ENCODE measurements at regions not wholly inside any gene's neighbourhood (a gene's known extent, or its start where the extent isn't known, plus 50 kb on each side); places are given as distances from the start of the nearest gene placed in this dataset.

- intact Hi-C loops (cut with DNase I; ENCODE audit: low total_unique reads): no loop called here
- H3K36me3 ChIP-seq (ENCODE audit: low read depth, missing control alignments): no peaks in the 10 kb centered on the region
- no peak for DNase-seq
- 51% methylated on average over 3 of the region's 3 CpGs for WGBS, 2 donors
- H3K4me3 ChIP-seq: no peak overlapping the region
- no peak overlapping the region for H3K27ac ChIP-seq
- H3K4me1 ChIP-seq: peaks cover 9% of the 10 kb centered on the region
- H3K9me3 ChIP-seq: no peaks in the 10 kb centered on the region
- TF ChIP-seq POLR2A (IDR thresholded peaks at IDR 0.05): no peak
- no peak for TF ChIP-seq CTCF (IDR thresholded peaks at IDR 0.05)
- no peaks in the 10 kb centered on the region for H3K27me3 ChIP-seq
Measured at GRCh38 chr1:168396940-168397684, 116.4 kb downstream of the TBX19 start.

DNA sequence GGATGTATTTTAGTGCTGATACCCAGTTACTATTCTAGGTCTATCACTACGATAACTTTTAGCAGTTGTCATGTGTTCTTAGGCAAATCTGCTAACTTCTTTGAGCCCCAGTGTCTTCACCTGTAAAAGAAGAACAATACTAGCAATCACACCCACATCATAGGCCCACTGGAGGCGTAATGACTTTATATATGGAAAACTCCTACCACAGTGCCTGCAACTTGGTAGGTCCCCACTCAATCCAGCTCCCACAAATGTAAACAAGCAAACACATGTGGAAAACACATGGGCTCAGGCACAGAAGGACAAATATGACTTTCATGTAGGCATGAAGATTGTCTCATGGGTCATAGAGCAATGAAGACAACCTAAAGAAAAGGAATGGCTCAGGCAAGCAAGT, 115.8 kb downstream of the TBX19 start:
- no peak overlapping the region for H3K4me3 ChIP-seq
- H3K4me1 ChIP-seq: peaks cover 9% of the 10 kb centered on the region
- intact Hi-C loops (cut with DNase I; ENCODE audit: low total_unique reads): no loop called here
- TF ChIP-seq CTCF (IDR thresholded peaks at IDR 0.05): no peak
- TF ChIP-seq POLR2A (IDR thresholded peaks at IDR 0.05): no peak
- H3K36me3 ChIP-seq (ENCODE audit: low read depth, missing control alignments): no peaks in the 10 kb centered on the region
- no peak overlapping the region for H3K27ac ChIP-seq
- 90 to 92% methylated on average over 2 of the region's 2 CpGs for WGBS, 2 donors
- no peak for DNase-seq
- no peaks in the 10 kb centered on the region for H3K9me3 ChIP-seq
- no peaks in the 10 kb centered on the region for H3K27me3 ChIP-seq

DNA sequence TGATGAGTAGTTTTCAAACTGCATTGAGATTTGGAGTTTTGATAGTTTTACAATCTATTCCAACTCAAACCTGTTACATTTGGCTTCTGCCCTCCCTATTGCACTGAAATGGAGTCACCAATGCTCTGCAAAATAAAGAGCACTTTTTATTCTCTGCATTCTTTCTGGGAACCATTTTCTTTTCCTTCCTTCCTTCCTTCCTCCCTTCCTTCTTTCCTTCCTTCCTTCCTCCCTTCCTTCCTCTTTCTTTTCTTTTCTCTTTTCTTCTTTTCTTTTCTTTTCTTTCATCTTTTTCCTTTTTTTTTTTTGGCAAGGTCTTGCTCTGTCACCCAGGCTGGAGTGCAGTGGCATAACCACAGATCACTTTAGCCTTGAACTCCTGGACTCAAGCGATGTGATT, 114.2 kb downstream of the TBX19 start:
- DNase-seq: no peak
- H3K4me3 ChIP-seq: no peak overlapping the region
- TF ChIP-seq CTCF (IDR thresholded peaks at IDR 0.05): no peak
- TF ChIP-seq POLR2A (IDR thresholded peaks at IDR 0.05): no peak
- intact Hi-C loops (cut with DNase I; ENCODE audit: low total_unique reads): no loop called here
- H3K27me3 ChIP-seq: no peaks in the 10 kb centered on the region
- peaks cover 9% of the 10 kb centered on the region for H3K4me1 ChIP-seq
- H3K27ac ChIP-seq: no peak overlapping the region
- 87 to 94% methylated on average over 1 of the region's 1 CpG for WGBS, 2 donors
- H3K36me3 ChIP-seq (ENCODE audit: low read depth, missing control alignments): no peaks in the 10 kb centered on the region
- H3K9me3 ChIP-seq: no peaks in the 10 kb centered on the region

- Histone ChIP-seq H3K4me1 (peaks cover 6% of the 10 kb centered on the region), H3K9me3 (no peaks in the 10 kb centered on the region), H3K27me3 (no peaks in the 10 kb centered on the region), H3K4me3 (no peak overlapping the region), H3K36me3 (ENCODE audit: low read depth, missing control alignments) (no peaks in the 10 kb centered on the region), H3K27ac (no peak overlapping the region)
- no peak for TF ChIP-seq CTCF (IDR thresholded peaks at IDR 0.05)
- no peak for TF ChIP-seq POLR2A (IDR thresholded peaks at IDR 0.05)
- DNase-seq: no peak
- intact Hi-C loops (cut with DNase I; ENCODE audit: low total_unique reads): no loop called here
- 68 to 72% methylated on average over 3 to 5 of the region's 5 CpGs for WGBS, 2 donors
Measured at GRCh38 chr1:168392958-168393549, 112.4 kb downstream of the TBX19 start.

Measured in testis (tissue), 2 donors.